GM21737 (cell line): ENCODE measurements at regions not wholly inside any gene's neighbourhood (a gene's known extent, or its start where the extent isn't known, plus 50 kb on each side); places are given as distances from the start of the nearest gene placed in this dataset.
"Not testable (repeated sequence)": the region's sequence is repeated elsewhere in the genome, so short reads cannot be mapped to it uniquely, and the experiment has no call there.

Experiments used
- ATAC-seq: cut with Tn5 transposase; IDR thresholded peaks from one replicate; pipeline ENCODE4 v1.9.1; 2021; ENCODE audit warnings: mild to moderate bottlenecking, moderate library complexity; ENCODE audit not compliant: unreplicated experiment

DNA sequence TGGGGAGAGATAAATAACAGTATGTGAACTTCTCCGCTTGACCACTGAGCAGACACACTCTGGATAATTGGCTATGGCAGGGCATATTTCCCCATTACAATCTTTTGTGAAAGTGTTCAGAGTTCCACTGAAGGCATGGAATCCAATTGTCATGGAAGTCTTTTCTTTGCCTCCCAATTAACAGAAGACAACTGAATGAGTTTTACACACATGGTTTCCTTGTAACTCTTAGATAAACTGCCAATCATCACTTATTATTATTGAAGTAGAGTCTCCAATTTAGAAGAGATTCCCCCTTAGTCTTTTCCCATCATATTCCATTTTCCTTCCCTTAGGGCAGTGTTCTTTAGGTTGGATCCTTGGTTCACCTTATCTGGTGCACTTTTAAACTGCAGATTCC lies 308.3 kb downstream of the NR2F2 start:
- no peak for ATAC-seq

DNA sequence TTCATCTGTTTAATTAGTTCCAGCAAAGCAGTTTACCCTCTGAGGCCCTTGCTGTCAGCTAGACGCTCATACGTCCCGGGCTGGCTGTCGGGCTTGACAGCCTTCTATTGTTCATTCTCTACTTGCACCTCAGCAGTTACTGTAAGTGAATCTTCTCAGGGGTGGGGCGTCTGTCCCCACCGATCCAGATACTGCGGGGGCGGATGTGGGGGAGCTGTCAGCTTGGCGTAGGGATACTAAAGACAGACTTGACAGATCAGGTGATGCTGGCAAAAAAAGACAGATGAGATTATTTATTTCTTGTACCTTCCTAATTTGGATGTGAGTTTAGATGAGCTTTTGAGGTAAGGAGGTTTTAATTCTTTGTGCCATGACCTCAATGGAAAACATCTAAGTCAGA lies 315.3 kb downstream of the NR2F2 start:
- ATAC-seq: no peak

DNA sequence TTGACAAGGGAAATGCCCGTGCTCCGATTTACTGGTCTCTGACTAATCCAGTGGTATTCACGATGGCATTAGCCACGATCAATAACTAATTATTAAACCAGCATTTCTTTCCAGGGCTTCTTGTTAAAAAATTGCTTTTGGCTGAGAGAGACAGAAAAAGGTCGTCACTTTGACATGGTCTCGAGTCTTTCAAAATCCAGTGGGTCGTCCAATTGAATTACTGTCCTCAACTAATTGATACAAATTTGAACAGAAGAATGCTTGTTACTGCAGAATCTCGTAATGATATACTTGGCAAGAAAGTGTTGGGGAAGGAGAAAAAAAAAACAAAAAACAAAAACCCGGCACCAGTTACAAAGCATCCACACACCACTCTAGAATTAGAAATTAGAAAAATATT lies 318.4 kb downstream of the NR2F2 start:
- no peak for ATAC-seq

DNA sequence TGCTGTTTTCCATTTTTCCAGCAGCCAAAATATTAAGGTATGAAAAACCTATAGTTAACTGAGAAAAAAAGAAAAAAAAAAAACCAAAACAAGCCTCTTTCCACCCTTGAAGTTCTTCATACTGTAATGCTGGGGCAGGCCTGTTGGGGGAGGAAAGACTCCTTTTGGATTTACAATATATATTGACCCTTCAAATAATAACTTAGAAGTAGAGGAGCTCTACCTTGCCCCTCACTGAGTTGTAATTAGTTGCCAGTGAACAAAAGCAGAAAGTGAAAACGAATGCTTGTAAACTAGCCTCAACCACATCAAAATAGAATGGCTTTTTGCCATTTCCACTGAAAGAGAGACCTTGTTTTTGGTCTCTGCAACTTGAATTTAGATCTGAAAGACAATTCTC lies 326.6 kb downstream of the NR2F2 start:
- ATAC-seq: no peak

DNA sequence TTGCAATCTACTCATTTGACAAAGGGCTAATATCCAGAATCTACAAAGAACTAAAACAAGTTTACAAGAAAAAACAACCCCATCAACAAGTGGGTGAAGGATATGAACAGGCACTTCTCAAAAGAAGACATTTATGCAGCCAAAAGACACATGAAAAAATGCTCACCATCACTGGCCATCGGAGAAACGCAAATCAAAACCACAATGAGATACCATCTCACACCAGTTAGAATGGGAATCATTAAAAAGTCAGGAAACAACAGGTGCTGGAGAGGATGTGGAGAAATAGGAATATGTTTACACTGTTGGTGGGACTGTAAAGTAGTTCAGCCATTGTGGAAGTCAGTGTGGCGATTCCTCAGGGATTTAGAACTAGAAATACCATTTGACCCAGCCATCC lies 336.5 kb downstream of the NR2F2 start:
- not testable (repeated sequence) for ATAC-seq

DNA sequence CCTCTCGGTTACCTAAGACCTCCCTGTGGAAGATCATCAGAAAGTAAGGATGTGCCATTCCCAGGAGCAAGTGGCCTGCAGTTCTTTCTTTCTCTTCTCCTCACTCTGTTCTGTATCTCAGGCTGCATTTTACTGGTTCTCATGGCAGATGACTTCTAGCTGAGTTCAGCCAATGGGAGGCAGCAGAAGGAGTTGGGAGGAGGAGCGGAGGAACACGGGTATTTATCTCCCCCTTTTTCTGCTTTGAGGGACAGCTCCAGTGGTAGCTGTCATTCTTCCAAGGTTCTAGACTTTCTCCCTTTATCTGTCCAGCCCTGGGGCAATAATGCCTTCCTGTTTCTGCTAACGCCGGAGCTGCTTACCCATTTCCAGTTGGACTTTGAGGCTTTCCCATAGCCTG lies 339.9 kb downstream of the NR2F2 start:
- ATAC-seq: no peak

DNA sequence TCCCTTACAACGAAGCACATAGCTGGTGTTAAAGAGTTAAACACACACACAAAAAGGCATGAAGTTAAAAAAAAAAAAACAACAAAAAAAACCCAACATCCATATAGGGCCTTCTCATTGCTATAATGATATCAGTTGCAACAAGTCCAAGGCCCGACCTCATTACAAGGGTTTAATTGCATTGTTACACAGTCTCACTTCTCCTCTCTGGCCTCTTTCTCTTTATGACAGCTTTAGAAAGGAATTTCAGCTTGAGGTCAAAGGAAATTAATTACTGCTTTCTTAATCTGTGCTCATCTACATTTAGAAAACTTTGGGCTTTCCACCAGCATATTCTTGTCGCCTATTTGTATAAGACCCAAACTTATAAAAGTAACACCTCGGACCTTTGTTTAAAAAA lies 342.1 kb downstream of the NR2F2 start:
- ATAC-seq: no peak

DNA sequence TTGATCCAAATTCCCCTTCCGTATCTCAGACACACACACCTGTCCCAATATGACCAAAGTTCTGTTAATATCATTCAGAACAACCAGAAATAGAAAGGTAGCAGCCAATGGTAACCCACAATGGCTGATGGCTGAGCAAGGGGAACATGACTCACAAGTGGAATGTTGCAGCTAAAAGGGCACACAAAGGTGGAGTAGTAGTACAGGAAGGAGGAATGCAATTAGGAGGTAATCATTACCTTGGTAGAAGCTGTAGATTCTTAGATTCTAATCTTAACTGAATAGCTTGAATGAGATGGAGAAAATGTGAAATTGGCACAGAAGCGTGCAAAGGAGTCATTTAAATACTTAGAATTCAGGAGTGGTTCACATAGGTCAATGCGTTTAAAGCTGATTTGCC lies 347.9 kb downstream of the NR2F2 start:
- no peak for ATAC-seq

DNA sequence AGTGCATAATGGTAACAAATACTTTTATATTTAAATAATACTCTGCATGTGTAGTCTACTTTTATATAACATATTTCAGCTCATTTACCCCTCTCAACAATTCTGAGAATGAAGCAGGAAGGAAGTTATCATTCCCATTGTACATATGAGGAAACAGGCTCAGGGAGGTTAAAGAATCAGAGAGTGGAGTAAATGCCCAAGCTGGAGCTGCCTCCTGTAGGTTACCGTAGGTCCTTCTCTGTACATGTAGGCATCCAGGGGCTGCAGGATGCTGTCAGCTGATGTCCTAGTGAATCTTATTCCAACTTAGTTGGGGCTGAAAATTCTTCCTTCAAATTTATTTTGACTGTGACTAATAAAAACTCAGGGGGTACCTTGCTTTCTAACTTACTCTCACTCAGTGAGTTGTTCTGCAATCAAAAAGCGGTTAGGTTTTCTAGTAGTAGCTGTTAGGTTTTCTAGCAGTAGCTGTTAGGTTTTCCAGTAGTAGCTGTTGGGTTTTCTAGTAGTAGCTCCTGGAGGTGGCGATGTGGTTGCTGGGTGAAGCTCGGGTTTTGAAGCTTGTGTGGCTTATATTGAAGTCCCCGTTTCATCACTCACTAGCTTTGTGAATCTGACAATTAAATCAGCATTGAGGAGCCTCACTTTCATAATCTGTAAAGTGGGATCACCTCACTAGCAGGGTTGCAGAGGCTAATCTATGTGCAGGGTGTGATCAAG lies 357.0 kb downstream of the NR2F2 start:
- no peak for ATAC-seq

DNA sequence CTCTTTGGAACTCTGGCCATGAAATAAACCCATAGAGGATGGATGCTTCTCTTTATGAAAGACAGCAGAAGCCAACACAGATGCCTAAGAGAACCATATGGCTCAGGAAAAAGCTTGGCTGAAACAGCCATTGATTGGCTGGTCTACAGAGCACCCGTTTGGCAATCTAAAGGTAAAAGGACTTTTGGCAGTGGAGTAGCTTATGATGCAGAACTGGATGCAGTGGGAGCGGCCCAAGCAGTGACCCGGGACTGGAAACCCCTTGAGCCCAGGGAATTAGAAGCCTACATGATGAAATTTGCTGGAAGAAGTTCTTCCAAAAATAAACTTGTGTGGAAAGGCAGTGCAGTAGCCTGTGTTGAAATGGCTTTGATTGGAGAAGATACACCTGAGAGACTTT lies 360.2 kb downstream of the NR2F2 start:
- ATAC-seq: no peak

DNA sequence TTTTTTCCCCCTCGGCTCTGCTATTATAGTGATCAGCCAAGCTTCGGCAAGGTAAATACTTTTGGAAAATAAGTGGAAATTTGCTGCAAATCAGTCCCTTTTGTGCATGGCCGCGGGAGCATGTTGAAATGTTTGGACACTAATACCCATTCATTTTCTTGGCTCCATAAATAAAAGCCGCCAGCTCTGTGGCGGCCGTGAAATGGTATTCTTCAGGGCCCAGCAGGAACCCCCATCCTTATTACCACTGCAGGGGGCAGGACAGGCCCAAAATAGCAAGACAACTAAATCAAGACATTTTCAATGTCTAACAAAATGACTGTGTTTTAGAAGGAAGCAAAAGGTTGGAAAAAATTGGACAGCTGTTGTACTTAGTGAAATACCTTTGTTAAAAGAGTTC lies 362.3 kb downstream of the NR2F2 start:
- no peak for ATAC-seq

DNA sequence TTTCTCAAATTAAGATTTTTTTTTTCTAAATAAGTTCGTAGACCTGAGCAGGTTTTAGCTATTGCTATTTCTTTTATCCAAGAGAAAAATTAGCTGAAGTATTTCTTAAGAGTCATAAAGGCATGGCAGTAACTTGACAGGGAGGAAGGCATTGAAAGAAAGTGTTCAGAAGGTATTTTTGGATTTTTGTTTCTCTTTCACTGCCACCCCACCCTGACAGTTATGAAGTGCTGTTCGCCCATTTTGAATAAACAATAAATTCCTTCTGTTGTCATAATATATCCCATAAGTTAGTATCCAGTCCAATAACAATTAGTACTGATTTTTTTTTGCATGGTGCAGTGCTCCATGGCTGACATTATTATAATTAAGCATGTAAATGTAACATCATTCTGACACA lies 363.0 kb downstream of the NR2F2 start:
- ATAC-seq: no peak

DNA sequence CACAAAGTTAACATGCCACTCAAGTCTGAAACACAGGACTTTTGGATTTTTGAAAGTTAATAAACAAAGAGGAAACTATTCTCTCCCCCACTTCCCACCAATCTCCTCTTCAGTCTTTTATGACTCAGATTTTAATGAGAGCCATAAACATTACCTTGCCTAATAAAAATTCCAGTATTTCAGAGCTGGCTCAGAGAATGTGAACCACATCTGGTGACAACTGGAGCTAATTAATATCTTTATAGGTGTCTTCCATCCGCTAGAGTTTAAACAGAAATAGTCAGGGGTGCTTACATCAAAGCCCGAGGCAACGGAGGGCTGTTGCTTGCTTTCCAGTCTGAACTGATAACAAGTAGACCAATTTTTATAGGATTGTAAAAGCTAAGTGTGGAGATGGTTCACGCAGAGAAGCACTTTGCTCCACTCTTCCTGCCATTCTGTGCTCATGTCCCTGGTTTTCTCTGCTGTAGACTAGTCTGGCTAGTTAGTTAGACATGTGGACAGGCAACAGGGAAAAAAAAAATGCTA lies 363.6 kb downstream of the NR2F2 start:
- ATAC-seq: no peak

DNA sequence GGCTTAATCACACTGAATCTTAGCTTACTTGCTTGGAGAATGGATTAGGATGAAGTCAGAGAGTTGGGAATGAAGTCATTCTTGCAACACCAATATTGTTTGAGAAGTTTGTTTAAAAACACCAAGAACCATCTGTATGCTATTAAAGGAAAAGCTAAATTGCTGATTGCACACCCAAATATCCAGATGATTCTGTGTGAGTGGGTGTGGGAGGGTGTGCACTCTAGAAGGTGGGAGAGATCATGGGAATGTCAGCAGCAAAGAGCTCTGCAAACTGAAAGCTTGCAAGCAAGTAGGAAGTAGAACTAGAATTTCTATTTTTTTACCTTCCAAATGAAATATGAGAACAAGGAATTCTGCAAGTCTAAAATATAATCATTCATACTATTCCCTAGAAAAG lies 364.9 kb downstream of the NR2F2 start:
- no peak for ATAC-seq

DNA sequence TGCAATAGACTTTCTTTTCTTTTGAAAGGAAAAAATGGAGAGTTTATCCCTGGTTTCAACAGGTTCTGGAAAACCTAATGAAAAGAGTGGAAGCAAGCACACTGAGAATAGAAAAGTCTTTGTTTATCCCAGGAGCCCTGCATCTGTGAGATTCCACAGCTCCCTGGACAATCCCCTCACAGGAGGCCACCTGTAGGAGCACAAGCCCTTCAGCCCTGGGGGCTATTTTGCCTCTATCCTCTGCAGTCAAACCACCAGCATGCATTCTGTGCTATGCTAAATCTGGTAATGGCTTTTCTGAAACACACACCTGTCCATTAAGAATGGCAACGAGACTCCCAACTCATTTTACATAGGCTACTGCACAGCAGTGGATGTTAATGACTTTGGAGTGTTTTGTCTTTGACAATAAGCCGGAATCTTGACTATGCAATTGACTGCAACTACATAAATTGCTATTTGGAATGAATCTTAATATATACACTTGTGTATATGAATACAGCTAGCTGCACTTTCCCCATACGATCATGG lies 369.4 kb downstream of the NR2F2 start:
- ATAC-seq: no peak

DNA sequence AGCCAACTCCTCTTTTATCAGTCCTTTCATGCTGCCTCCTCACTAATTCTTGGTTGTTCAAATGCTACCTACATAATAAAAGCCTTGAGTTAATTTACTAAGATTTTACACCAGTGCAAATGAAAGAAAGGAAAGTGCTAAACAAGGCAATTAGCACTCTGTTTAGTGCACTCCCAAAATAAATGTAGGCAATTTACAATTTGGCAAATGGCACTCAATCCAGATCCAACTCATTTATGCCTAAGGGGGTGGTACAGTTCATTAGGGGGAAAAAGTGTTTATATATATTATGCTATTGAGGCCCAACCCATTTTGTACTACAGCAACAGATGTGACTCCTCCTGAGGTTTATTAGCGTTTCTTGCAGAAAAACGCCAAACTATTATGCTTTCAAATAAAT lies 370.1 kb downstream of the NR2F2 start:
- ATAC-seq: no peak

DNA sequence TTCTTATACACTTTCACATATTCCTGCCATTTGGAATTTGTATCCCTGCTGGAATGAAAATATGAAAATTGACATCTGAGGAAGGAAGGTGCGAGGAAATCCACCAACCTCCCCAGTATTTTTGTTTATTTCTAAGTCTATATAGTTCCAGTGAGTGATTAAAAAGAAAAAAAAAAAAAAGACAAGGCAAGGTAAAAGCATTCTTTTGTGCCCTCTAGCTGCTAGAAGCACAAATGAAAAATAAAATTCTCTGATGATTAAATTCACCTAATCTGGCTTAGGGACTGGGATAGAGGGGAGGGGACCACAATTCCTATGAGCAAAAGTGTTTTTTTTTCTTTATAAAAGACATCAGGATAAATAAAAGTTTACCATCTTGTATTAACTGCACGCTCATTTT lies 370.9 kb downstream of the NR2F2 start:
- ATAC-seq: no peak

DNA sequence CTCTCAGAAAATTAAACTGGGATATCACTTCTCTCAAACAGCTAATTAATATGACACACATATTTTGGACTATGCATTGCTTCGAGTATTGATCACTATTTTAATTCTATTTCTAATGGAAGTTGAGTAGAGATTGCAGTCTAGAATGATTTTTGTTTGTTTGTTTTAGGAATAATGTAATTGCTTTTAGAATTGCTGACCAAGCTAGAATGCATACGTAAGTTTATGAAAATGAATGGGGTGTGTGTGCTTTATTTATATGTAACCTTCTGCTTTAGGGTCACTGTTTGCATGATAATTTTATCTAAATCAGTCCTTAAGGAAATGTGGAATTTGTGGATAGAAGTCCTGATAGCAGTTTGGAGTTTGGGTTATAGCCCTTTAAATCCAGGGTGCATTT lies 371.4 kb downstream of the NR2F2 start:
- no peak for ATAC-seq

DNA sequence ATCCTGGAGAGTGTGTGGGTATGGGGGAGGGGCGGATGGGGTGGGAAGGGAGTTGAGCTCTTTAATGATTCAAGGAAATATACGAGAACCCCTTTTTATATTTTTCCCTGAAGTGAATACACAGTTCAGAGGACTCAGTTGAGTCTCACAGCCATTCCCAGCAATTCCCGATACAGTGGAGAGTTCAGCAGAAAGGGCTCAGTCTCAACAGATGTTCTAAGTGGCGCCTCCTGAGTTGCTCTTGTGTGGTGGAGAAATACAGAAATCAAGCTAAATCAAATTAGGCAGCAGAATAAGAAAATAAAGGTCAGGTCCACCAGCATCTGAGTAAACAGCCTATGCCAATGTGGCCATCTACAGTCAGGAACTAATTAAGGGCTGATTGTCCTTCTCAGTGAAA lies 372.1 kb downstream of the NR2F2 start:
- no peak for ATAC-seq

DNA sequence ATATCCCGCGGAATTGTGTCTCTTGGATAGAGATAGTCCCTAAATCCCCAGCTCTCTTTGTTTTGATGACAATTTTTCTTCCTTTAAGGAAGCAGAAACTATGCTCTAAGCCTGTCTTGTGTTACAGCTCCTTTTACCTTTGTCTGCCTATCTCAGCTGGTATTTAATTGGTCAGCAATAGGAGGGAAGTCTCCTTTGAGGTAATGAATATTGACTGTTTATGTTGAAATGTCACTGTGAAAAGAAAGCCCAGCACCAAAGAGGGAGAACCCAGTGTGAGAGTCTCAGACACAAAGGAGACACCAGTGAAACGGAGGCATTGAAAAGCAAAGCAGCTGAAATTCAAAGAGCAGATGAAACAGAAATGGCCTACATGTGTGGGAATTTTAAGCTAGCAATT lies 372.6 kb downstream of the NR2F2 start:
- ATAC-seq: no peak

DNA sequence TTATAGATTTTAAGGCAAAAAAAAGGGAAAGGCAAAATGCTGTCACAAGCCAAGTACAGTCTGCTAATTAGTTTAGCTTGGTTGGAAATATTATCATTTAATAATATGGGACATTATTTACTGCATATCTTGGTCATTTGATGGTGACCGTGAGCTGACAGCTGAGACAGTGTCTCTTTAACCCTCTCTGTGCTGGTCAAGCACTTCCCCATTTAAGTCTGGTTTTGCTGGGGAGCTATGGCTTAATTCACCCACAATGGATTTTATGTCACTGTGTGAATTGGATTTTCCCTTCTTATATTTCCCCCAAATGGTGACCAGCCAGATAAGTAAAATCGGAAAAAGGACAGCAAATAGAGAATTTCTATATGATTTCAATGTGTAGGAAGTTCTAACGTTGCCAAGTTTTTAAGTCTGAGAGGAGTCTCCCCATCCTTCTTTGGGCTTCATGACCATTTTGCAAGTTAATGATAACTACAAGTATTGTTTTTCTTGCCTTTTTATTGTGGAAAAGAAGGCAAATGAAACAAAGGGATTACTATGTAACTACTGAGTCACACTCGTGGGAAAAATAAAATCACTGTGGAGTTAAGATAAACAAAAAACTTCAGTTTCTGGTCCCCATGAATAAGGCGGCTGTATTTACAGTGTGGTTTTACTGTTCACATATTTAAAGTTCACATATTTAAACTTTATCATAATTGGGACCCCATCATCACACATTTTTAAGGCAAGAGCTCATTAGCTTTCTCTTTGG lies 373.5 kb downstream of the NR2F2 start:
- ATAC-seq: no peak

DNA sequence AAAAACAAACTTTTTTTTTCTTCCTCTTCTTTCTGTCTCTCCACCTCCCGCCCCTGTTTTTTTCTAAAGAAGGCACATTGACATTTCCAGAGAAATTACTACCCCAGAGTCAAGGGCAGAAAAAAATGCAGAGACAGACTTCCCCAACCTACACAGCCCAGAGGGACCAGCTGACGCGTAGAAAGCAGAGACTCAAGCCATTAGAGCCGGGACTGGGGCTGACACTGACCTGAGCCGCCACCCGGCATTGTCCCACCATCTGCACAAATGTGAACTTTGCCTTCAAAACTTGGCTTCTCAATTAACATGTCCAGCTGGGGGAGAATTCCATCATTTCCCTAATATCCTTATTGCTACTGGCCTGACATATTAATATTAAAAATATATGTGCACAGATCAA lies 385.6 kb downstream of the NR2F2 start:
- ATAC-seq: no peak
